HS-27A (cell line): ENCODE measurements at regions not wholly inside any gene's neighbourhood (a gene's known extent, or its start where the extent isn't known, plus 50 kb on each side); places are given as distances from the start of the nearest gene placed in this dataset.
"Not testable (repeated sequence)": the region's sequence is repeated elsewhere in the genome, so short reads cannot be mapped to it uniquely, and the experiment has no call there.

Experiments used
- DNase-seq: peaks from one replicate; pipeline ENCODE4 v3.0.0-alpha.2; 2012; ENCODE audit warnings: low read depth, missing footprints

GRCh38 chr13:83825676-83826075 lies 56.6 kb downstream of the SLITRK1 start:
- DNase-seq: no peak

GRCh38 chr13:83824560-83824959 lies 57.7 kb downstream of the SLITRK1 start:
- DNase-seq: no peak

- no peak for DNase-seq
Measured at GRCh38 chr13:83824120-83824519, 58.2 kb downstream of the SLITRK1 start.

- no peak for DNase-seq
Measured at GRCh38 chr13:83819611-83820010, 62.7 kb downstream of the SLITRK1 start.

- DNase-seq: no peak
Measured at GRCh38 chr13:83819156-83819555, 63.1 kb downstream of the SLITRK1 start.

GRCh38 chr13:83816081-83816480 lies 66.2 kb downstream of the SLITRK1 start:
- no peak for DNase-seq

GRCh38 chr13:83815598-83815997 lies 66.7 kb downstream of the SLITRK1 start:
- no peak for DNase-seq

GRCh38 chr13:83810136-83810535 lies 72.1 kb downstream of the SLITRK1 start:
- no peak for DNase-seq

GRCh38 chr13:83804356-83804962 lies 77.8 kb downstream of the SLITRK1 start:
- DNase-seq: no peak

- no peak for DNase-seq
Measured at GRCh38 chr13:83798731-83799130, 83.5 kb downstream of the SLITRK1 start.

GRCh38 chr13:83796364-83796763 lies 85.9 kb downstream of the SLITRK1 start:
- DNase-seq: no peak

GRCh38 chr13:83794583-83794982 lies 87.7 kb downstream of the SLITRK1 start:
- DNase-seq: no peak

GRCh38 chr13:83780227-83780626 lies 102.0 kb downstream of the SLITRK1 start:
- DNase-seq: no peak

- no peak for DNase-seq
Measured at GRCh38 chr13:83773961-83774360, 108.3 kb downstream of the SLITRK1 start.

- no peak for DNase-seq
Measured at GRCh38 chr13:83765796-83766195, 116.5 kb downstream of the SLITRK1 start.

- DNase-seq: no peak
Measured at GRCh38 chr13:83761631-83762030, 120.6 kb downstream of the SLITRK1 start.

- DNase-seq: not testable (repeated sequence)
Measured at GRCh38 chr13:83755210-83755609, 127.1 kb downstream of the SLITRK1 start.

GRCh38 chr13:83753912-83754624 lies 128.2 kb downstream of the SLITRK1 start:
- DNase-seq: no peak

- DNase-seq: peak; percentile 56
Measured at GRCh38 chr13:83752141-83752540, 130.1 kb downstream of the SLITRK1 start.

GRCh38 chr13:83740622-83741021 lies 141.7 kb downstream of the SLITRK1 start:
- no peak for DNase-seq

GRCh38 chr13:83738407-83738806 lies 143.9 kb downstream of the SLITRK1 start:
- no peak for DNase-seq

GRCh38 chr13:83733293-83733692 lies 149.0 kb downstream of the SLITRK1 start:
- DNase-seq: no peak

GRCh38 chr13:83732755-83733154 lies 149.5 kb downstream of the SLITRK1 start:
- DNase-seq: no peak

- DNase-seq: no peak
Measured at GRCh38 chr13:83731113-83731512, 151.2 kb downstream of the SLITRK1 start.
